ENCODE measurements at regions not wholly inside any gene's neighbourhood (a gene's known extent, or its start where the extent isn't known, plus 50 kb on each side); places are given as distances from the start of the nearest gene placed in this dataset.

- H3K36me3 ChIP-seq (replicated peaks in 1 of 2; ENCODE audit: insufficient read depth in 1 of 2, low read depth in 2 of 2) = no peaks in the 10 kb centered on the region
- intact Hi-C loops (cut with DNase I) = no loop called here
- WGBS, 2 donors = 83 to 88% methylated on average over 1 of the region's 1 CpG
- H3K27ac ChIP-seq = no peak overlapping the region
- DNase-seq (no peak), ATAC-seq (no peak)
- H3K9me3 ChIP-seq = no peaks in the 10 kb centered on the region
- H3K4me1 ChIP-seq = no peaks in the 10 kb centered on the region
- no peak overlapping the region for H3K4me3 ChIP-seq
- no peaks in the 10 kb centered on the region for H3K27me3 ChIP-seq
- TF ChIP-seq POLR2A (IDR thresholded peaks at IDR 0.05) = no peak
- TF ChIP-seq, protein P1, sequence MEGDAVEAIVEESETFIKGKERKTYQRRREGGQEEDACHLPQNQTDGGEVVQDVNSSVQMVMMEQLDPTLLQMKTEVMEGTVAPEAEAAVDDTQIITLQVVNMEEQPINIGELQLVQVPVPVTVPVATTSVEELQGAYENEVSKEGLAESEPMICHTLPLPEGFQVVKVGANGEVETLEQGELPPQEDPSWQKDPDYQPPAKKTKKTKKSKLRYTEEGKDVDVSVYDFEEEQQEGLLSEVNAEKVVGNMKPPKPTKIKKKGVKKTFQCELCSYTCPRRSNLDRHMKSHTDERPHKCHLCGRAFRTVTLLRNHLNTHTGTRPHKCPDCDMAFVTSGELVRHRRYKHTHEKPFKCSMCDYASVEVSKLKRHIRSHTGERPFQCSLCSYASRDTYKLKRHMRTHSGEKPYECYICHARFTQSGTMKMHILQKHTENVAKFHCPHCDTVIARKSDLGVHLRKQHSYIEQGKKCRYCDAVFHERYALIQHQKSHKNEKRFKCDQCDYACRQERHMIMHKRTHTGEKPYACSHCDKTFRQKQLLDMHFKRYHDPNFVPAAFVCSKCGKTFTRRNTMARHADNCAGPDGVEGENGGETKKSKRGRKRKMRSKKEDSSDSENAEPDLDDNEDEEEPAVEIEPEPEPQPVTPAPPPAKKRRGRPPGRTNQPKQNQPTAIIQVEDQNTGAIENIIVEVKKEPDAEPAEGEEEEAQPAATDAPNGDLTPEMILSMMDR (IDR thresholded peaks at IDR 0.05) = no peak
These were observed 842.7 kb upstream of the SLC10A2 start for GRCh38 chr13:103908911-103909310.

- H3K4me3 ChIP-seq = no peak overlapping the region
- DNase-seq = no peak
- WGBS, 2 donors = 69 to 72% methylated on average over 5 of the region's 5 CpGs
- intact Hi-C loops (cut with DNase I) = no loop called here
- H3K27ac ChIP-seq = no peak overlapping the region
- TF ChIP-seq POLR2A (IDR thresholded peaks at IDR 0.05) = no peak
- TF ChIP-seq, protein P1 (IDR thresholded peaks at IDR 0.05) = no peak
- no peaks in the 10 kb centered on the region for H3K36me3 ChIP-seq (replicated peaks in 1 of 2; ENCODE audit: insufficient read depth in 1 of 2, low read depth in 2 of 2)
- ATAC-seq = no peak
- no peaks in the 10 kb centered on the region for H3K4me1 ChIP-seq
- H3K9me3 ChIP-seq = no peaks in the 10 kb centered on the region
- H3K27me3 ChIP-seq = no peaks in the 10 kb centered on the region
These were observed 842.1 kb upstream of the SLC10A2 start for GRCh38 chr13:103908274-103908673.

GRCh38 chr13:103903790-103904189, 837.6 kb upstream of the SLC10A2 start:
- H3K27me3 ChIP-seq = no peaks in the 10 kb centered on the region
- no peak for ATAC-seq
- intact Hi-C loops (cut with DNase I) = no loop called here
- TF ChIP-seq, protein P1 (IDR thresholded peaks at IDR 0.05) = no peak
- no peak for TF ChIP-seq POLR2A (IDR thresholded peaks at IDR 0.05)
- DNase-seq = no peak
- H3K9me3 ChIP-seq = no peaks in the 10 kb centered on the region
- H3K4me3 ChIP-seq = no peak overlapping the region
- no peaks in the 10 kb centered on the region for H3K36me3 ChIP-seq (replicated peaks in 1 of 2; ENCODE audit: insufficient read depth in 1 of 2, low read depth in 2 of 2)
- H3K4me1 ChIP-seq = no peaks in the 10 kb centered on the region
- WGBS, 2 donors = 60 to 68% methylated on average over 4 of the region's 4 CpGs
- no peak overlapping the region for H3K27ac ChIP-seq

DNA sequence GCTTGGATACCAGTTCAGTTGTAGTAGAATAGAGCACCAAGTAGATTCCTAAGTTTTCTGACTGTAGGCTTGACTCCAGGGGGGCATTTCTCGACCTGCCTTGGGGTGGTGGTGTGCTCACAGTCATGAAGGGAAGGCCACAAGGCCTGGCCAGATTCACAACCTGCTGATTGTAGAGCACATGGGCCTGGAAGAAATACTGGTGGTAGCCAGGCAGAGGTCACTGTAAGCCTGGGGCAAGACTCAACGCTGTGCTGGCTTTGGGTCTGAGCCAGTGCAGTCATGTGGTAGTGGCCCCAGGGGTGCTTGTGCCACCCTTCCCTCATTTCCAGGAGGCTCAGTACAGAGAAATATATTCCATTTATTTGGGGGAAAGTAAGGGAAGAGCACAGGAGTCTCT, 832.3 kb upstream of the SLC10A2 start:
- TF ChIP-seq, protein P1 (IDR thresholded peaks at IDR 0.05) = no peak
- TF ChIP-seq POLR2A (IDR thresholded peaks at IDR 0.05) = no peak
- no peaks in the 10 kb centered on the region for H3K9me3 ChIP-seq
- DNase-seq = no peak
- WGBS, 2 donors = 78 to 84% methylated on average over 2 of the region's 2 CpGs
- H3K27me3 ChIP-seq = no peaks in the 10 kb centered on the region
- H3K4me1 ChIP-seq = no peaks in the 10 kb centered on the region
- H3K36me3 ChIP-seq (replicated peaks in 1 of 2; ENCODE audit: insufficient read depth in 1 of 2, low read depth in 2 of 2) = no peaks in the 10 kb centered on the region
- no peak overlapping the region for H3K27ac ChIP-seq
- intact Hi-C loops (cut with DNase I) = no loop called here
- no peak for ATAC-seq
- no peak overlapping the region for H3K4me3 ChIP-seq

DNA sequence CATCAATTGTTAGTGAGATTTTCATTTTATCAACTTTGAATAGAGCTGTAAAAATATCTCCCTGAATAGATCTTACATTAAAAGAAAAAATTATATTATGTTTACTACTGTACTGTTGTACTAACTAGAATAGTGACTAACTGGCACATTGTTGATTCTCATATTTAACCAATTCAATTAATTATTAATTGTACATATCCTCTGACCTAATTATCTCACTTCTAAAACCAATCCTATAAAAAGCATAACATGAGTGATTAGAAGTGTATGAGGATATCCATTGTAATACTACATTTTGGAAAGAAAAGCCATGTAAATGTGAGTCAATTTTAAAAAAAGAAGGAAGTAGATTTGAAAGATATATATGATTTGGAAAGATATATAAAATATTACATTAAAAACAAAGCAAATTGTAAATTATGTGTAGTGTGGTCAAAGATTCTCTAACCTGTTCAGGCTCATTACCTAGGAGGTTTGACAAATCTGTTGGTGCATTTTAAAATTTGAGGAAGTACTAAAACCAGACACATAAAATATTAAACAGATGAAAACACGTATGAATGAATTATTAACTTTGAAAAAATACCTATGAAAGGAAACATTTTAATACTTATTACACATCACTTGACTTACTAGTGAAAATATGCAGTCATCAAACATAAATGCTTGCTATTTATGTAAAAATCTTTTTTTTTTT, 829.8 kb upstream of the SLC10A2 start:
- intact Hi-C loops (cut with DNase I) = no loop called here
- ATAC-seq (no peak), DNase-seq (no peak)
- WGBS, 2 donors = 36 to 37% methylated on average over 1 of the region's 1 CpG
- TF ChIP-seq POLR2A (IDR thresholded peaks at IDR 0.05) = no peak
- TF ChIP-seq, protein P1 (IDR thresholded peaks at IDR 0.05) = no peak
- Histone ChIP-seq H3K4me1 (no peaks in the 10 kb centered on the region), H3K4me3 (no peak overlapping the region), H3K27me3 (no peaks in the 10 kb centered on the region), H3K36me3 (replicated peaks in 1 of 2; ENCODE audit: insufficient read depth in 1 of 2, low read depth in 2 of 2) (no peaks in the 10 kb centered on the region), H3K9me3 (no peaks in the 10 kb centered on the region), H3K27ac (no peak overlapping the region)
